Trophoblast cell (in vitro differentiated cells and primary cell): ENCODE measurements at regions not wholly inside any gene's neighbourhood (a gene's known extent, or its start where the extent isn't known, plus 50 kb on each side); places are given as distances from the start of the nearest gene placed in this dataset.

ENCODE experiments used
- DNase-seq, 2 donors: peaks; one replicate each; pipeline ENCODE4 v3.0.0-alpha.2; 2016
- H2AFZ ChIP-seq: 2 replicates; pipeline ENCODE4 v1.6.1; 2013; ENCODE audit warnings: low read length, moderate library complexity, mild to moderate bottlenecking; ENCODE audit not compliant: insufficient read depth, poor library complexity
- H2AK5ac ChIP-seq: 2 replicates; pipeline ENCODE4 v1.6.1; 2013; ENCODE audit warnings: mild to moderate bottlenecking, low read length
- H2BK120ac ChIP-seq: 2 replicates; pipeline ENCODE4 v1.6.1; 2013; ENCODE audit warnings: low read length, mild to moderate bottlenecking, moderate library complexity; ENCODE audit not compliant: insufficient read depth, poor library complexity
- H2BK12ac ChIP-seq: 2 replicates; pipeline ENCODE4 v1.6.1; 2013; ENCODE audit warnings: mild to moderate bottlenecking, low read length, moderate library complexity
- H2BK5ac ChIP-seq: 2 replicates; pipeline ENCODE4 v1.6.1; 2013; ENCODE audit warnings: low read length, low read depth, moderate library complexity, mild to moderate bottlenecking; ENCODE audit not compliant: poor library complexity
- H3K14ac ChIP-seq: 2 replicates; pipeline ENCODE4 v1.6.1; 2013; ENCODE audit warnings: mild to moderate bottlenecking, low read length
- H3K18ac ChIP-seq: 2 replicates; pipeline ENCODE4 v1.6.1; 2013; ENCODE audit warnings: mild to moderate bottlenecking, low read length
- H3K23ac ChIP-seq: 2 replicates; pipeline ENCODE4 v1.6.1; 2013; ENCODE audit warnings: low read length
- H3K27ac ChIP-seq: 2 replicates; pipeline ENCODE4 v1.5.1; 2013; ENCODE audit warnings: low read depth, mild to moderate bottlenecking, inconsistent platforms, low read length, moderate library complexity
- H3K27me3 ChIP-seq: 2 replicates; pipeline ENCODE4 v1.6.1; 2013; ENCODE audit warnings: inconsistent platforms, mild to moderate bottlenecking, low read length, moderate library complexity; ENCODE audit not compliant: insufficient read depth
- H3K36me3 ChIP-seq, 2 experiments: 1 replicate in 1 of 2; 2 replicates in 1 of 2; pipeline ENCODE4 v1.6.1; 2013; ENCODE audit warnings: low read length in 2 of 2, mild to moderate bottlenecking in 2 of 2, moderate library complexity in 1 of 2; ENCODE audit not compliant: insufficient read depth in 2 of 2, control insufficient read depth in 1 of 2
- H3K4ac ChIP-seq: 2 replicates; pipeline ENCODE4 v1.6.1; 2013; ENCODE audit warnings: low read depth, mild to moderate bottlenecking, low read length, moderate library complexity
- H3K4me1 ChIP-seq, 2 experiments: 1 replicate in 1 of 2; 2 replicates in 1 of 2; pipeline ENCODE4 v1.6.1; 2013; ENCODE audit warnings: low read length in 2 of 2, mild to moderate bottlenecking in 2 of 2, moderate library complexity in 1 of 2; ENCODE audit not compliant: insufficient read depth in 2 of 2, control insufficient read depth in 1 of 2
- H3K4me2 ChIP-seq: 2 replicates; pipeline ENCODE4 v1.6.1; 2013; ENCODE audit warnings: inconsistent platforms, mild to moderate bottlenecking, low read length, moderate library complexity
- H3K4me3 ChIP-seq: 2 replicates; pipeline ENCODE4 v1.5.1; 2013; ENCODE audit warnings: mild to moderate bottlenecking, low read depth, low read length, inconsistent platforms
- H3K79me1 ChIP-seq: one replicate; pipeline ENCODE4 v1.6.1; 2013; ENCODE audit warnings: low read length
- H3K79me2 ChIP-seq: 2 replicates; pipeline ENCODE4 v1.6.1; 2013; ENCODE audit warnings: low read length, mild to moderate bottlenecking; ENCODE audit not compliant: control insufficient read depth, insufficient read depth, poor library complexity
- H3K9ac ChIP-seq: 2 replicates; pipeline ENCODE4 v1.6.1; 2013; ENCODE audit warnings: mild to moderate bottlenecking, low read length
- H3K9me3 ChIP-seq: 2 replicates; pipeline ENCODE4 v1.6.1; 2013; ENCODE audit warnings: low read depth, mild to moderate bottlenecking, control low read depth, inconsistent platforms, low read length; ENCODE audit not compliant: insufficient read depth
- H4K12ac ChIP-seq: 2 replicates; pipeline ENCODE4 v1.6.1; 2013; ENCODE audit warnings: low read depth, mild to moderate bottlenecking, low read length, moderate library complexity
- H4K8ac ChIP-seq: 2 replicates; pipeline ENCODE4 v1.6.1; 2013; ENCODE audit warnings: low read depth, mild to moderate bottlenecking, low read length, moderate library complexity
- H4K91ac ChIP-seq: one replicate; pipeline ENCODE4 v1.6.1; 2013; ENCODE audit warnings: low read depth, mild to moderate bottlenecking, low read length, moderate library complexity
- WGBS: extraction: QIAGEN DNeasy Blood & Tissue Kit; methylation state at CpG from one replicate; pipeline ENCODE4 v1.1.7; 2013; ENCODE audit warnings: missing lambda C conversion rate; ENCODE audit not compliant: insufficient read length, insufficient coverage; ENCODE audit errors: extremely low coverage; 5-methylcytosine and 5-hydroxymethylcytosine counted together

DNA sequence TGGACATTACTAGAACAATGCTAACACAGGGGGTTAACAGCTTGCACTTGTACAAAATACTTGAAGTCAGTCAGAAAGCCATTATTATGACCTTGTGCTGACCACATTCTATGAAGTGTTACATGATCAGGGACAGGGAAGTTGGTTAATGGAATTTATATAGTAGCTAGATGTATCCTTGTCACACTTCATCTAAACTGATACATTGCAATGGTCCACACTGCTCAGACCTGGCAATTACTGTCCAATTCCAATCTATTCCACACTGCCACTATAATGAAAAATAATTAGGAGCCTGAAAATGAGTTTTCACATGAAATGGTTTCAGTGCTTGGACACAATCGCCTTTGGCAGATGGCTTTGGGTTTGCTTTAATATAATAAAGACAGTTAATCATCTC lies 850.8 kb downstream of the EPHA7 start:
- Histone ChIP-seq H2BK12ac (no peak overlapping the region), H3K79me2 (no peaks in the 10 kb centered on the region), H4K91ac (no peak overlapping the region), H3K18ac (no peak overlapping the region), H3K27ac (no peak overlapping the region), H2BK5ac (no peak overlapping the region), H3K4me3 (no peak overlapping the region), H3K14ac (no peak overlapping the region), H2BK120ac (no peak overlapping the region), H2AFZ (no peak overlapping the region), H3K4ac (no peak overlapping the region), H3K9me3 (no peaks in the 10 kb centered on the region), H3K4me1 (no peaks in the 10 kb centered on the region), H2AK5ac (no peak overlapping the region), H3K79me1 (no peaks in the 10 kb centered on the region), H3K9ac (no peak overlapping the region), H4K8ac (no peak overlapping the region), H3K27me3 (no peaks in the 10 kb centered on the region), H3K36me3 (no peaks in the 10 kb centered on the region), H3K23ac (no peak overlapping the region), H4K12ac (no peak overlapping the region), H3K4me2 (no peak overlapping the region)
- DNase-seq: no peak
- no CpG with 5 or more reads among the region's 1 CpG for WGBS

DNA sequence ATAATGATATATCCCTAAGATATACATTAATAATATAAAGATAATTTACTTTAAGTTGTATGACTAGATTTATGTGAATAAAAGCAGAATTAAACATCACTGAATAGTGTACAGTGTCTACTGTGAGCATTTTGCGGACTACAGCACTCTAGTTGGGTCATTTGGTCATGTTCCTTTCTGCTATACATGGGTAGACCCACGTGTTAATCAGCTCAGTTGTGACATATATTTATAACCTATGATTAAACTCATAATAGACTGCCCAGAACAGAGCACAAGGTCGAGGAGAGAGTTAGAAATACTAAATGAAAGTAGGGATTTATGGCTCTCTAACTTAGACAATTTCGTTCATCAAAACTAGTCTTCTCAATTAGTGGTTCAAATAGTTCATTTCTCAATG lies 852.7 kb downstream of the EPHA7 start:
- Histone ChIP-seq H3K14ac (no peak overlapping the region), H3K36me3 (no peaks in the 10 kb centered on the region), H2BK120ac (no peak overlapping the region), H3K4me1 (no peaks in the 10 kb centered on the region), H2BK5ac (no peak overlapping the region), H3K79me1 (no peaks in the 10 kb centered on the region), H4K12ac (no peak overlapping the region), H3K79me2 (no peaks in the 10 kb centered on the region), H2AFZ (no peak overlapping the region), H3K27ac (no peak overlapping the region), H3K9me3 (no peaks in the 10 kb centered on the region), H2BK12ac (no peak overlapping the region), H4K91ac (no peak overlapping the region), H3K4me3 (no peak overlapping the region), H3K4me2 (no peak overlapping the region), H3K27me3 (no peaks in the 10 kb centered on the region), H3K18ac (no peak overlapping the region), H3K23ac (no peak overlapping the region), H3K4ac (no peak overlapping the region), H2AK5ac (no peak overlapping the region), H4K8ac (no peak overlapping the region), H3K9ac (no peak overlapping the region)
- no peak for DNase-seq
- WGBS: no CpG with 5 or more reads among the region's 4 CpGs

DNA sequence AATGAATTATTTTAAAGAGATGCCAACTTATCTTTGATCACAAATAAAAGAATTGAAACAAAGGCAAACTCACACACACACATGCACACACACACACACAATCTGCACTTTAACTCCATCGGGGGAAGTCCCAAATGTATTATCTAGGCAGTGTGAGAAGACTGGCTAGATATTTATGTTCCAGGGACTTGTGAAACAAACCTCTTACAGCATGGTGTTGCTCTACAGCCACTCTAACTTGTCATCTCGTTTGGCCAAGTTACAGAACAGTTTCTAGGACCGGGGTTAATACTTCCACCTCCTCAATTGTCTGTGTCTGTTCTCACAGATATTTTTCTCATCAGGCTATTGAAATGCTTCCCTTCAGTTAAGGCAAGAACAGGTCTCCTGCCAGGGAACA lies 855.0 kb downstream of the EPHA7 start:
- H3K4me1 ChIP-seq: no peaks in the 10 kb centered on the region
- no peak overlapping the region for H3K4ac ChIP-seq
- H3K27me3 ChIP-seq: no peaks in the 10 kb centered on the region
- H2AK5ac ChIP-seq: no peak overlapping the region
- H3K23ac ChIP-seq: no peak overlapping the region
- H2BK120ac ChIP-seq: no peak overlapping the region
- H3K79me2 ChIP-seq: no peaks in the 10 kb centered on the region
- WGBS: no CpG with 5 or more reads among the region's 3 CpGs
- H3K18ac ChIP-seq: no peak overlapping the region
- H3K9me3 ChIP-seq: no peaks in the 10 kb centered on the region
- no peak overlapping the region for H3K4me3 ChIP-seq
- no peak overlapping the region for H3K9ac ChIP-seq
- H4K91ac ChIP-seq: no peak overlapping the region
- no peak for DNase-seq
- no peaks in the 10 kb centered on the region for H3K36me3 ChIP-seq
- H2AFZ ChIP-seq: no peak overlapping the region
- no peaks in the 10 kb centered on the region for H3K79me1 ChIP-seq
- no peak overlapping the region for H4K8ac ChIP-seq
- H2BK5ac ChIP-seq: no peak overlapping the region
- no peak overlapping the region for H2BK12ac ChIP-seq
- H3K27ac ChIP-seq: no peak overlapping the region
- H3K4me2 ChIP-seq: no peak overlapping the region
- H4K12ac ChIP-seq: no peak overlapping the region
- H3K14ac ChIP-seq: no peak overlapping the region

GRCh38 chr6:92559611-92560010 lies 859.7 kb downstream of the EPHA7 start:
- Histone ChIP-seq H3K79me1 (no peaks in the 10 kb centered on the region), H3K9me3 (no peaks in the 10 kb centered on the region), H3K18ac (no peak overlapping the region), H3K36me3 (no peaks in the 10 kb centered on the region), H3K4me1 (no peaks in the 10 kb centered on the region), H2BK120ac (no peak overlapping the region), H3K27me3 (no peaks in the 10 kb centered on the region), H3K4me3 (no peak overlapping the region), H4K12ac (no peak overlapping the region), H3K79me2 (no peaks in the 10 kb centered on the region), H4K8ac (no peak overlapping the region), H3K14ac (no peak overlapping the region), H3K4ac (no peak overlapping the region), H3K23ac (no peak overlapping the region), H3K9ac (no peak overlapping the region), H3K4me2 (no peak overlapping the region), H2AFZ (no peak overlapping the region), H2AK5ac (no peak overlapping the region), H4K91ac (no peak overlapping the region), H2BK5ac (no peak overlapping the region), H3K27ac (no peak overlapping the region), H2BK12ac (no peak overlapping the region)
- no peak for DNase-seq
- no CpG with 5 or more reads among the region's 5 CpGs for WGBS
